Activated T-helper 2 cell treated with anti-CD3 and anti-CD28 coated beads, Interferon-gamma antibody, Interleukin-2, Interleukin-4, amounts not matched to agents 10 μg/mL and 5 μg/mL and 100 μg/mL, durations not matched to agents 14 hours and 24 hours and 36 hours (primary cell): ENCODE measurements at regions not wholly inside any gene's neighbourhood (a gene's known extent, or its start where the extent isn't known, plus 50 kb on each side); places are given as distances from the start of the nearest gene placed in this dataset.

Source experiments
- DNase-seq: peaks from one replicate; pipeline ENCODE4 v3.0.0; 2021; ENCODE audit warnings: low spot score
- H3K27ac Mint-ChIP-seq: one replicate; pipeline ENCODE4 v1.8.0; 2021; ENCODE audit warnings: mixed read lengths
- H3K27me3 Mint-ChIP-seq: one replicate; pipeline ENCODE4 v1.8.0; 2021; ENCODE audit warnings: low read depth, mixed read lengths
- H3K36me3 Mint-ChIP-seq: one replicate; pipeline ENCODE4 v1.8.0; 2021; ENCODE audit warnings: low read depth, mixed read lengths
- H3K4me1 Mint-ChIP-seq: one replicate; pipeline ENCODE4 v1.8.0; 2021; ENCODE audit warnings: low read depth, mixed read lengths
- H3K4me3 Mint-ChIP-seq: one replicate; pipeline ENCODE4 v1.8.0; 2021; ENCODE audit warnings: low read depth, mild to moderate bottlenecking, moderate library complexity, mixed read lengths
- H3K9me3 Mint-ChIP-seq: one replicate; pipeline ENCODE4 v1.8.0; 2021; ENCODE audit warnings: mixed read lengths
- intact Hi-C: fragments of 100-400 bp; cut with micrococcal nuclease; formaldehyde crosslinking; loops from one replicate; pipeline ENCODE4 v1.15.1; 2023

- H3K27me3 Mint-ChIP-seq = no peaks in the 10 kb centered on the region
- no peaks in the 10 kb centered on the region for H3K36me3 Mint-ChIP-seq
- intact Hi-C loops = no loop called here
- DNase-seq = no peak
- no peak overlapping the region for H3K27ac Mint-ChIP-seq
- H3K9me3 Mint-ChIP-seq = no peaks in the 10 kb centered on the region
- no peaks in the 10 kb centered on the region for H3K4me1 Mint-ChIP-seq
- H3K4me3 Mint-ChIP-seq = no peak overlapping the region
These were observed 445.3 kb upstream of the CCL2 start for GRCh38 chr17:33809748-33810147.

GRCh38 chr17:33811004-33811760 lies 443.9 kb upstream of the CCL2 start:
- no peak for DNase-seq
- Mint-ChIP-seq H3K4me3 (no peak overlapping the region), H3K9me3 (no peaks in the 10 kb centered on the region), H3K36me3 (no peaks in the 10 kb centered on the region), H3K4me1 (no peaks in the 10 kb centered on the region), H3K27me3 (no peaks in the 10 kb centered on the region), H3K27ac (no peak overlapping the region)
- intact Hi-C loops = no loop called here

- Mint-ChIP-seq H3K36me3 (no peaks in the 10 kb centered on the region), H3K27me3 (no peaks in the 10 kb centered on the region), H3K4me3 (no peak overlapping the region), H3K9me3 (no peaks in the 10 kb centered on the region), H3K4me1 (no peaks in the 10 kb centered on the region), H3K27ac (no peak overlapping the region)
- intact Hi-C loops = no loop called here
- no peak for DNase-seq
These were observed 443.0 kb upstream of the CCL2 start for GRCh38 chr17:33811984-33812577.

- intact Hi-C loops = no loop called here
- H3K27ac Mint-ChIP-seq = no peak overlapping the region
- H3K4me3 Mint-ChIP-seq = no peak overlapping the region
- no peaks in the 10 kb centered on the region for H3K4me1 Mint-ChIP-seq
- H3K27me3 Mint-ChIP-seq = no peaks in the 10 kb centered on the region
- DNase-seq = no peak
- no peaks in the 10 kb centered on the region for H3K36me3 Mint-ChIP-seq
- no peaks in the 10 kb centered on the region for H3K9me3 Mint-ChIP-seq
These were observed 440.2 kb upstream of the CCL2 start for GRCh38 chr17:33814852-33815251.

- no peak overlapping the region for H3K4me3 Mint-ChIP-seq
- intact Hi-C loops = no loop called here
- H3K36me3 Mint-ChIP-seq = no peaks in the 10 kb centered on the region
- H3K27ac Mint-ChIP-seq = no peak overlapping the region
- no peaks in the 10 kb centered on the region for H3K9me3 Mint-ChIP-seq
- no peaks in the 10 kb centered on the region for H3K4me1 Mint-ChIP-seq
- no peaks in the 10 kb centered on the region for H3K27me3 Mint-ChIP-seq
- no peak for DNase-seq
These were observed 439.0 kb upstream of the CCL2 start for GRCh38 chr17:33816036-33816435.

- intact Hi-C loops = no loop called here
- Mint-ChIP-seq H3K4me1 (no peaks in the 10 kb centered on the region), H3K9me3 (no peaks in the 10 kb centered on the region), H3K27me3 (no peaks in the 10 kb centered on the region), H3K4me3 (no peak overlapping the region), H3K27ac (no peak overlapping the region), H3K36me3 (no peaks in the 10 kb centered on the region)
- DNase-seq = no peak
These were observed 438.1 kb upstream of the CCL2 start for GRCh38 chr17:33816842-33817617.

- H3K27ac Mint-ChIP-seq = no peak overlapping the region
These were observed 435.5 kb upstream of the CCL2 start for GRCh38 chr17:33819539-33819938.

GRCh38 chr17:33832262-33832661 lies 422.8 kb upstream of the CCL2 start:
- no peak overlapping the region for H3K4me3 Mint-ChIP-seq
- no peaks in the 10 kb centered on the region for H3K4me1 Mint-ChIP-seq
- no peaks in the 10 kb centered on the region for H3K36me3 Mint-ChIP-seq
- DNase-seq = no peak
- H3K27ac Mint-ChIP-seq = no peak overlapping the region
- H3K9me3 Mint-ChIP-seq = no peaks in the 10 kb centered on the region
- intact Hi-C loops = no loop called here
- no peaks in the 10 kb centered on the region for H3K27me3 Mint-ChIP-seq

More at GRCh38 chr17:33819539-33819938, 435.5 kb upstream of the CCL2 start:
- Mint-ChIP-seq H3K4me1 (no peaks in the 10 kb centered on the region), H3K27me3 (no peaks in the 10 kb centered on the region), H3K4me3 (no peak overlapping the region), H3K36me3 (no peaks in the 10 kb centered on the region), H3K9me3 (no peaks in the 10 kb centered on the region)
- intact Hi-C loops = no loop called here
- no peak for DNase-seq

- Mint-ChIP-seq H3K27me3 (no peaks in the 10 kb centered on the region), H3K9me3 (no peaks in the 10 kb centered on the region), H3K36me3 (no peaks in the 10 kb centered on the region), H3K4me3 (no peak overlapping the region), H3K4me1 (no peaks in the 10 kb centered on the region), H3K27ac (no peak overlapping the region)
- no peak for DNase-seq
- intact Hi-C loops = no loop called here
These were observed 417.8 kb upstream of the CCL2 start for GRCh38 chr17:33837281-33837680.

GRCh38 chr17:33838281-33838680 lies 416.8 kb upstream of the CCL2 start:
- Mint-ChIP-seq H3K9me3 (no peaks in the 10 kb centered on the region), H3K36me3 (no peaks in the 10 kb centered on the region), H3K4me3 (no peak overlapping the region), H3K27me3 (no peaks in the 10 kb centered on the region), H3K4me1 (no peaks in the 10 kb centered on the region), H3K27ac (no peak overlapping the region)
- no peak for DNase-seq
- intact Hi-C loops = no loop called here

- Mint-ChIP-seq H3K27me3 (no peaks in the 10 kb centered on the region), H3K27ac (no peak overlapping the region), H3K9me3 (no peaks in the 10 kb centered on the region), H3K4me3 (no peak overlapping the region), H3K4me1 (no peaks in the 10 kb centered on the region), H3K36me3 (no peaks in the 10 kb centered on the region)
- intact Hi-C loops = no loop called here
- no peak for DNase-seq
These were observed 407.2 kb upstream of the CCL2 start for GRCh38 chr17:33847900-33848299.

- no peaks in the 10 kb centered on the region for H3K27me3 Mint-ChIP-seq
- H3K27ac Mint-ChIP-seq = no peak overlapping the region
- no peaks in the 10 kb centered on the region for H3K36me3 Mint-ChIP-seq
- H3K4me1 Mint-ChIP-seq = no peaks in the 10 kb centered on the region
- no peak overlapping the region for H3K4me3 Mint-ChIP-seq
- no peak for DNase-seq
- intact Hi-C loops = no loop called here
- no peaks in the 10 kb centered on the region for H3K9me3 Mint-ChIP-seq
These were observed 406.7 kb upstream of the CCL2 start for GRCh38 chr17:33848433-33848832.

- DNase-seq = no peak
- Mint-ChIP-seq H3K9me3 (no peaks in the 10 kb centered on the region), H3K27me3 (no peaks in the 10 kb centered on the region), H3K27ac (no peak overlapping the region), H3K4me3 (no peak overlapping the region), H3K36me3 (no peaks in the 10 kb centered on the region), H3K4me1 (no peaks in the 10 kb centered on the region)
- intact Hi-C loops = no loop called here
These were observed 400.5 kb upstream of the CCL2 start for GRCh38 chr17:33854596-33854995.
